ENCODE measurements at regions not wholly inside any gene's neighbourhood (a gene's known extent, or its start where the extent isn't known, plus 50 kb on each side); places are given as distances from the start of the nearest gene placed in this dataset.

- TF ChIP-seq, protein P1, sequence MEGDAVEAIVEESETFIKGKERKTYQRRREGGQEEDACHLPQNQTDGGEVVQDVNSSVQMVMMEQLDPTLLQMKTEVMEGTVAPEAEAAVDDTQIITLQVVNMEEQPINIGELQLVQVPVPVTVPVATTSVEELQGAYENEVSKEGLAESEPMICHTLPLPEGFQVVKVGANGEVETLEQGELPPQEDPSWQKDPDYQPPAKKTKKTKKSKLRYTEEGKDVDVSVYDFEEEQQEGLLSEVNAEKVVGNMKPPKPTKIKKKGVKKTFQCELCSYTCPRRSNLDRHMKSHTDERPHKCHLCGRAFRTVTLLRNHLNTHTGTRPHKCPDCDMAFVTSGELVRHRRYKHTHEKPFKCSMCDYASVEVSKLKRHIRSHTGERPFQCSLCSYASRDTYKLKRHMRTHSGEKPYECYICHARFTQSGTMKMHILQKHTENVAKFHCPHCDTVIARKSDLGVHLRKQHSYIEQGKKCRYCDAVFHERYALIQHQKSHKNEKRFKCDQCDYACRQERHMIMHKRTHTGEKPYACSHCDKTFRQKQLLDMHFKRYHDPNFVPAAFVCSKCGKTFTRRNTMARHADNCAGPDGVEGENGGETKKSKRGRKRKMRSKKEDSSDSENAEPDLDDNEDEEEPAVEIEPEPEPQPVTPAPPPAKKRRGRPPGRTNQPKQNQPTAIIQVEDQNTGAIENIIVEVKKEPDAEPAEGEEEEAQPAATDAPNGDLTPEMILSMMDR (conservative IDR thresholded peaks at IDR 0.05; ENCODE audit: low read length): no peak
- no peak for TF ChIP-seq EZH2phosphoT487 (IDR thresholded peaks at IDR 0.05; ENCODE audit: borderline replicate concordance, low read depth, low read length)
These were observed 211.6 kb upstream of the PLXNA2 start for GRCh38 chr1:208455821-208456220.
